ENCODE measurements at regions not wholly inside any gene's neighbourhood (a gene's known extent, or its start where the extent isn't known, plus 50 kb on each side); places are given as distances from the start of the nearest gene placed in this dataset.

DNA sequence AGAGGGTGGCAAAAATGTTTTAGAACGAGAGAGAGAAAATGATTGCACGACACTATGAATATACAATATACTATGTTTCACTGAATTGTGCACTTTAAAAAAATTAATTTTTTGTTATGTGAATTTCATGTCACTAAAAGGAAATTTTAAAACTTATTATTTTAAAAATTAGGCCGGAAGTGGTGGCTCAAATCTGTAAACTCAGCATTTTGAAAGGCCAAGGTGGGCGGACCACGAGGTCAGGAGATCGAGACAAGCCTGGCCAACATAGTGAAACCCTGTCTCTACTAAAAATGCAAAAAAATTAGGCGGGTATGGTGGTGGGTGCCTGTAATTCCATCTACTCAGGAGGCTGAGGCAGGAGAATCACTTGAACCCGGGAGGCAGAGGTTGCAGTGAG is 642.5 kb downstream of the XPNPEP1 start:
- no peak overlapping the region for H3K9ac ChIP-seq (ENCODE audit: low read depth in 1 of 2, low read length in 2 of 2)
- H3K4me3 ChIP-seq (ENCODE audit: low read depth in 1 of 2, low read length in 2 of 2): no peak overlapping the region
- no peaks in the 10 kb centered on the region for H3K27me3 ChIP-seq (ENCODE audit: control insufficient read depth in 1 of 2, insufficient read depth in 2 of 2, low read length in 2 of 2)
- H3K9me3 ChIP-seq (ENCODE audit: control insufficient read depth in 1 of 2, low read length in 2 of 2): no peaks in the 10 kb centered on the region
- H3K36me3 ChIP-seq (ENCODE audit: control insufficient read depth in 1 of 2, insufficient read depth in 2 of 2, low read length in 2 of 2): no peaks in the 10 kb centered on the region
- no peaks in the 10 kb centered on the region for H3K4me1 ChIP-seq (ENCODE audit: control insufficient read depth in 1 of 2, insufficient read depth in 2 of 2, low read length in 2 of 2)
- no peak overlapping the region for H3K27ac ChIP-seq (ENCODE audit: low read depth, low read length)

DNA sequence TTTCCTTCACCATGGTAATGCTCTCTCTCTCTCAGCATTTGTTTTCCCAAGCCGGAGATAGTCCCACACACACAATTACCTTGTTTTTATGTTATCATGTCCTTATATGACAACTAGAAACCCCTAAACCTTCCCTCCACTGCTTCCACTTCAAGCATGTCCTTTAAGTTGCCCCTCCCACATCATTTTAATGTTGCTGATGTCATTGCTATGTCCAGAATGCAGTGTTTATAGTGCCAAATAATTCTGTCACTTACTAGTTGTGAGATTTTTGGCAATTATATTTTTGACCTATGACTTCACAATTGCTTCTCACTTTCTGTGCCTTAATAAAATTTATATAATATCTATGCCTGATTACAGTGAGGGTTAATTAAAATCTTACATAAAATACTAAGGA is 645.9 kb downstream of the XPNPEP1 start:
- no peaks in the 10 kb centered on the region for H3K4me1 ChIP-seq (ENCODE audit: control insufficient read depth in 1 of 2, insufficient read depth in 2 of 2, low read length in 2 of 2)
- H3K27ac ChIP-seq (ENCODE audit: low read depth, low read length): no peak overlapping the region
- H3K9me3 ChIP-seq (ENCODE audit: control insufficient read depth in 1 of 2, low read length in 2 of 2): no peaks in the 10 kb centered on the region

DNA sequence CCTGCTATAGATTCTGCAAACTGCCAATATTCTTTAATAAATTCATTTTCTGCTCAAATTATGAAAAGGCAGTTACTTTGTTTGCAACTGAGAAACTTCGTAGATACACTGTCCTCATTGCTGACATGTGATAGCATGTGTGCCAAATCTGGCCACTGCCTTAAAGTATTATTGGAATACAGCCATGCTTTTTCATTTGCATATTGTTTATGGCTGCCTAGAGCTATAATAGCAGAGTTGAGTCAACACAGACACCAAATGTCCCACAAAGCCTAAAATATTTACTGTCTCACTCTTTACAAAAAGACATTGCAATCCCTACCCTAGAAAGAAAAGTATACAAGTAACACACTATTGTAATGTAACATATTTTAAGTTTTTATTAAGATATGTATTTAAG is 647.4 kb downstream of the XPNPEP1 start:
- Histone ChIP-seq H3K36me3 (ENCODE audit: control insufficient read depth in 1 of 2, insufficient read depth in 2 of 2, low read length in 2 of 2) (no peaks in the 10 kb centered on the region), H3K9me3 (ENCODE audit: control insufficient read depth in 1 of 2, low read length in 2 of 2) (no peaks in the 10 kb centered on the region), H3K27ac (ENCODE audit: low read depth, low read length) (no peak overlapping the region), H3K4me3 (ENCODE audit: low read depth in 1 of 2, low read length in 2 of 2) (no peak overlapping the region), H3K27me3 (ENCODE audit: control insufficient read depth in 1 of 2, insufficient read depth in 2 of 2, low read length in 2 of 2) (no peaks in the 10 kb centered on the region), H3K9ac (ENCODE audit: low read depth in 1 of 2, low read length in 2 of 2) (no peak overlapping the region), H3K4me1 (ENCODE audit: control insufficient read depth in 1 of 2, insufficient read depth in 2 of 2, low read length in 2 of 2) (no peaks in the 10 kb centered on the region)

More for the DNA sequence above, 645.9 kb downstream of the XPNPEP1 start:
- no peak overlapping the region for H3K4me3 ChIP-seq (ENCODE audit: low read depth in 1 of 2, low read length in 2 of 2)
- H3K9ac ChIP-seq (ENCODE audit: low read depth in 1 of 2, low read length in 2 of 2): no peak overlapping the region
- no peaks in the 10 kb centered on the region for H3K27me3 ChIP-seq (ENCODE audit: control insufficient read depth in 1 of 2, insufficient read depth in 2 of 2, low read length in 2 of 2)
- no peaks in the 10 kb centered on the region for H3K36me3 ChIP-seq (ENCODE audit: control insufficient read depth in 1 of 2, insufficient read depth in 2 of 2, low read length in 2 of 2)

GRCh38 chr10:109274681-109275080 is 648.6 kb downstream of the XPNPEP1 start:
- Histone ChIP-seq H3K36me3 (ENCODE audit: control insufficient read depth in 1 of 2, insufficient read depth in 2 of 2, low read length in 2 of 2) (no peaks in the 10 kb centered on the region), H3K4me1 (ENCODE audit: control insufficient read depth in 1 of 2, insufficient read depth in 2 of 2, low read length in 2 of 2) (no peaks in the 10 kb centered on the region), H3K27ac (ENCODE audit: low read depth, low read length) (no peak overlapping the region), H3K9me3 (ENCODE audit: control insufficient read depth in 1 of 2, low read length in 2 of 2) (no peaks in the 10 kb centered on the region), H3K9ac (ENCODE audit: low read depth in 1 of 2, low read length in 2 of 2) (no peak overlapping the region), H3K27me3 (ENCODE audit: control insufficient read depth in 1 of 2, insufficient read depth in 2 of 2, low read length in 2 of 2) (no peaks in the 10 kb centered on the region), H3K4me3 (ENCODE audit: low read depth in 1 of 2, low read length in 2 of 2) (no peak overlapping the region)

DNA sequence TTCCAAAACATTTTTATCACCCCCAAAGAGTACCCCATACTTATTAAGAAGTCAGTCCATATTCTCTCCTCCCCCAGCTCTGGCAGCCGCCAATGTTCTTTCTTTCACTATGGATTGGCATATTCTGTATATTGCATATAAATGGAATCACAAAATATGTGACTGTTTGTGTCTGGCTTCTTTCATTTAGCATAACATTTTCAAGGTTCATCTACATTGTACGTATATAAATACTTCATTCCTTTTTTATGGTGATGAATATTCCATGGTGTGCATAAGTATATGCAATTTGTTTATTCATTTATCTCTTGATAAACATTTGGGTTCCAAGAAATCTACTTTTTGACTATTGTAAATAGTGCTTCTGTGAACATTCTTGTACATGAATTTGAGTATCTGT is 653.1 kb downstream of the XPNPEP1 start:
- Histone ChIP-seq H3K27me3 (ENCODE audit: control insufficient read depth in 1 of 2, insufficient read depth in 2 of 2, low read length in 2 of 2) (no peaks in the 10 kb centered on the region), H3K27ac (ENCODE audit: low read depth, low read length) (no peak overlapping the region), H3K9me3 (ENCODE audit: control insufficient read depth in 1 of 2, low read length in 2 of 2) (no peaks in the 10 kb centered on the region), H3K36me3 (ENCODE audit: control insufficient read depth in 1 of 2, insufficient read depth in 2 of 2, low read length in 2 of 2) (no peaks in the 10 kb centered on the region), H3K4me3 (ENCODE audit: low read depth in 1 of 2, low read length in 2 of 2) (no peak overlapping the region), H3K9ac (ENCODE audit: low read depth in 1 of 2, low read length in 2 of 2) (no peak overlapping the region), H3K4me1 (ENCODE audit: control insufficient read depth in 1 of 2, insufficient read depth in 2 of 2, low read length in 2 of 2) (no peaks in the 10 kb centered on the region)

- no peak overlapping the region for H3K4me3 ChIP-seq (ENCODE audit: low read depth in 1 of 2, low read length in 2 of 2)
- no peaks in the 10 kb centered on the region for H3K4me1 ChIP-seq (ENCODE audit: control insufficient read depth in 1 of 2, insufficient read depth in 2 of 2, low read length in 2 of 2)
- H3K9ac ChIP-seq (ENCODE audit: low read depth in 1 of 2, low read length in 2 of 2): no peak overlapping the region
- H3K9me3 ChIP-seq (ENCODE audit: control insufficient read depth in 1 of 2, low read length in 2 of 2): peaks cover 0 to 7% of the 10 kb centered on the region in 2 donors
- no peak overlapping the region for H3K27ac ChIP-seq (ENCODE audit: low read depth, low read length)
- H3K36me3 ChIP-seq (ENCODE audit: control insufficient read depth in 1 of 2, insufficient read depth in 2 of 2, low read length in 2 of 2): no peaks in the 10 kb centered on the region
- H3K27me3 ChIP-seq (ENCODE audit: control insufficient read depth in 1 of 2, insufficient read depth in 2 of 2, low read length in 2 of 2): no peaks in the 10 kb centered on the region
Measured at GRCh38 chr10:109264004-109264403, 659.3 kb downstream of the XPNPEP1 start.

DNA sequence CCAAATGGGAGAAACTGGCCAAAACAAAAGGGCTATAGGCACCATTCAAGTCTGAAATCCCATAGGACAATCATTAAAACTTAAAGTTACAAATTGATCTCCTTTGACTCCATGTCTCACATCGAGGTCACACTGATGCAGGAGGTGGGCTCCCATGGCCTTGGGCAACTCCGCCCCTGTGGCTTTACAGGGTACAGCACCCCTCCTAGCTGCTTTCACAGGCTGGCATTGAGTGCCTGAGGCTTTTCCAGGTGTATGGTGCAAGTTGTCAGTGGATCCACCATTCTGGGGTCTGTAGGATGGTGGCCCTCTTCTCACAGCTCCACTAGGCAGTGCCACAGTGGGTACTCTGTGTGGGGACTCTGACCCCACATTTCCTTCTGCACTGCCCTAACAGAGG is 662.1 kb downstream of the XPNPEP1 start:
- H3K4me1 ChIP-seq (ENCODE audit: control insufficient read depth in 1 of 2, insufficient read depth in 2 of 2, low read length in 2 of 2): no peaks in the 10 kb centered on the region
- no peaks in the 10 kb centered on the region for H3K36me3 ChIP-seq (ENCODE audit: control insufficient read depth in 1 of 2, insufficient read depth in 2 of 2, low read length in 2 of 2)
- peaks cover 0 to 7% of the 10 kb centered on the region in 2 donors for H3K9me3 ChIP-seq (ENCODE audit: control insufficient read depth in 1 of 2, low read length in 2 of 2)
- no peak overlapping the region for H3K4me3 ChIP-seq (ENCODE audit: low read depth in 1 of 2, low read length in 2 of 2)
- no peak overlapping the region for H3K27ac ChIP-seq (ENCODE audit: low read depth, low read length)
- no peak overlapping the region for H3K9ac ChIP-seq (ENCODE audit: low read depth in 1 of 2, low read length in 2 of 2)
- no peaks in the 10 kb centered on the region for H3K27me3 ChIP-seq (ENCODE audit: control insufficient read depth in 1 of 2, insufficient read depth in 2 of 2, low read length in 2 of 2)

GRCh38 chr10:109259293-109259692 is 664.0 kb downstream of the XPNPEP1 start:
- peaks cover 0 to 7% of the 10 kb centered on the region in 2 donors for H3K9me3 ChIP-seq (ENCODE audit: control insufficient read depth in 1 of 2, low read length in 2 of 2)
- H3K27me3 ChIP-seq (ENCODE audit: control insufficient read depth in 1 of 2, insufficient read depth in 2 of 2, low read length in 2 of 2): no peaks in the 10 kb centered on the region
- H3K4me1 ChIP-seq (ENCODE audit: control insufficient read depth in 1 of 2, insufficient read depth in 2 of 2, low read length in 2 of 2): no peaks in the 10 kb centered on the region
- H3K4me3 ChIP-seq (ENCODE audit: low read depth in 1 of 2, low read length in 2 of 2): no peak overlapping the region
- H3K9ac ChIP-seq (ENCODE audit: low read depth in 1 of 2, low read length in 2 of 2): no peak overlapping the region
- no peaks in the 10 kb centered on the region for H3K36me3 ChIP-seq (ENCODE audit: control insufficient read depth in 1 of 2, insufficient read depth in 2 of 2, low read length in 2 of 2)
- H3K27ac ChIP-seq (ENCODE audit: low read depth, low read length): no peak overlapping the region

- H3K4me3 ChIP-seq (ENCODE audit: low read depth in 1 of 2, low read length in 2 of 2): no peak overlapping the region
- H3K27me3 ChIP-seq (ENCODE audit: control insufficient read depth in 1 of 2, insufficient read depth in 2 of 2, low read length in 2 of 2): no peaks in the 10 kb centered on the region
- no peak overlapping the region for H3K27ac ChIP-seq (ENCODE audit: low read depth, low read length)
- no peaks in the 10 kb centered on the region for H3K9me3 ChIP-seq (ENCODE audit: control insufficient read depth in 1 of 2, low read length in 2 of 2)
- peaks cover 2% of the 10 kb centered on the region in 2 donors for H3K4me1 ChIP-seq (ENCODE audit: control insufficient read depth in 1 of 2, insufficient read depth in 2 of 2, low read length in 2 of 2)
- no peaks in the 10 kb centered on the region for H3K36me3 ChIP-seq (ENCODE audit: control insufficient read depth in 1 of 2, insufficient read depth in 2 of 2, low read length in 2 of 2)
- H3K9ac ChIP-seq (ENCODE audit: low read depth in 1 of 2, low read length in 2 of 2): no peak overlapping the region
Measured at GRCh38 chr10:109253306-109253705, 670.0 kb downstream of the XPNPEP1 start.

DNA sequence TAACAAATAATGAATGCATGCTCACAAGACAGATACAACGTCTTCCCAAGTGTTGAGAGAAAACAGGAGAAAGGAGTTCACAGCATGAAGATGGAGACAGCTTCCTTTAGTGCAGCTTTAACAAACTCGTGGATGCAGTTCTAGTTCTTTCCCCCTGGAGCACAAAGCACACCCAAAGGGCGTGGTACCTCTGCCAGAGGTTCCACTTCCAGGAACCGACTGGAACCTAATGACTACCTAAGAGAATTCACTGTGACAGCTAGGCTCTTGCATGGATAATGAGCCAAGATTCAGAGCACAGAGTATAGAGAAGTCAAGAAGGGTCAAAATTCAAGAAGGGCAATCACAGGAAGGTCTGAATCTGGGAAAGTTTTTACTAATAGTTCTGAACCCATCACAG is 673.2 kb downstream of the XPNPEP1 start:
- Histone ChIP-seq H3K4me1 (ENCODE audit: control insufficient read depth in 1 of 2, insufficient read depth in 2 of 2, low read length in 2 of 2) (peaks cover 5 to 7% of the 10 kb centered on the region in 2 donors), H3K4me3 (ENCODE audit: low read depth in 1 of 2, low read length in 2 of 2) (no peak overlapping the region), H3K9me3 (ENCODE audit: control insufficient read depth in 1 of 2, low read length in 2 of 2) (no peaks in the 10 kb centered on the region), H3K36me3 (ENCODE audit: control insufficient read depth in 1 of 2, insufficient read depth in 2 of 2, low read length in 2 of 2) (no peaks in the 10 kb centered on the region), H3K27ac (ENCODE audit: low read depth, low read length) (no peak overlapping the region), H3K27me3 (ENCODE audit: control insufficient read depth in 1 of 2, insufficient read depth in 2 of 2, low read length in 2 of 2) (no peaks in the 10 kb centered on the region), H3K9ac (ENCODE audit: low read depth in 1 of 2, low read length in 2 of 2) (no peak overlapping the region)

- no peak overlapping the region for H3K4me3 ChIP-seq (ENCODE audit: low read depth in 1 of 2, low read length in 2 of 2)
- H3K9me3 ChIP-seq (ENCODE audit: control insufficient read depth in 1 of 2, low read length in 2 of 2): no peaks in the 10 kb centered on the region
- no peaks in the 10 kb centered on the region for H3K27me3 ChIP-seq (ENCODE audit: control insufficient read depth in 1 of 2, insufficient read depth in 2 of 2, low read length in 2 of 2)
- H3K9ac ChIP-seq (ENCODE audit: low read depth in 1 of 2, low read length in 2 of 2): no peak overlapping the region
- peaks cover 5 to 7% of the 10 kb centered on the region in 2 donors for H3K4me1 ChIP-seq (ENCODE audit: control insufficient read depth in 1 of 2, insufficient read depth in 2 of 2, low read length in 2 of 2)
- H3K36me3 ChIP-seq (ENCODE audit: control insufficient read depth in 1 of 2, insufficient read depth in 2 of 2, low read length in 2 of 2): no peaks in the 10 kb centered on the region
- no peak overlapping the region for H3K27ac ChIP-seq (ENCODE audit: low read depth, low read length)
Measured at GRCh38 chr10:109247814-109248213, 675.5 kb downstream of the XPNPEP1 start.

Measured in duodenal mucosa (tissue), 2 donors.